ENCODE measurements at regions not wholly inside any gene's neighbourhood (a gene's known extent, or its start where the extent isn't known, plus 50 kb on each side); places are given as distances from the start of the nearest gene placed in this dataset.
"Not testable (repeated sequence)": the region's sequence is repeated elsewhere in the genome, so short reads cannot be mapped to it uniquely, and the experiment has no call there.

- no peak for DNase-seq
- H3K4me3 Mint-ChIP-seq, result no peak overlapping the region
- ChIA-PET CTCF (interaction anchor here (0.7 to 1.0 kb wide), 2 partner anchors 15 to 23 kb away, joined by 3 read pairs; no protein-coding TSS in a partner anchor), POLR2A (no interaction called here)
- ATAC-seq, result no peak
- H3K36me3 Mint-ChIP-seq (ENCODE audit: low read depth), result no peaks in the 10 kb centered on the region
- intact Hi-C loops (cut with DNase I, micrococcal nuclease), result no loop called here
- H3K4me1 Mint-ChIP-seq, result no peaks in the 10 kb centered on the region
- H3K27ac Mint-ChIP-seq, result no peak overlapping the region
- no peaks in the 10 kb centered on the region for H3K27me3 Mint-ChIP-seq
- H3K9me3 Mint-ChIP-seq (ENCODE audit: low read depth), result peaks cover 6% of the 10 kb centered on the region
Measured at GRCh38 chr4:134539729-134540231, 338.2 kb upstream of the PABPC4L start.

GRCh38 chr4:134537701-134538100, 336.1 kb upstream of the PABPC4L start:
- Mint-ChIP-seq H3K4me3 (no peak overlapping the region), H3K27me3 (no peaks in the 10 kb centered on the region), H3K27ac (no peak overlapping the region), H3K4me1 (no peaks in the 10 kb centered on the region), H3K36me3 (ENCODE audit: low read depth) (no peaks in the 10 kb centered on the region), H3K9me3 (ENCODE audit: low read depth) (peaks cover 11% of the 10 kb centered on the region)
- DNase-seq, result no peak
- intact Hi-C loops (cut with DNase I, micrococcal nuclease), result no loop called here
- POLR2A ChIA-PET, result no interaction called here
- no peak for ATAC-seq
- CTCF ChIA-PET, result no interaction called here

DNA sequence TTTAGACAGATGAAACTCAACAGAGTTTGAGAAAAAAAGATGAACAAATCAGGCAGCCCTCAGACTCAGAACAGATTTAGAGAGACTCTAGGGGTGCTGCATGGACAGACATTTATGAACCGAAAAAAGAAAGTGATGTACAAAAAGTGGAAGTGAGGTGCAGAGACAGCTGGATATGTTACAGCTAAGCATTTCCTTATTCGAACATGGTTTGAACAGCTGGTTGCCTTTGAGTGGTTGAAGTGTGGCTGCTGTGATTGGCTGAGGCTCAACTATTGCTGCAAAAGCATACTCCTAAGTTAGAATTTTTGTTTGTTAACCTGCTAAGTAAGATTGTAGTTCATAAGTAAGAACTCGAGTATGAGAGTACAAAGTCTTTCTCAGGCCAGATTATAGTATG, 331.5 kb upstream of the PABPC4L start:
- H3K27ac Mint-ChIP-seq, result no peak overlapping the region
- peaks cover 9% of the 10 kb centered on the region for H3K9me3 Mint-ChIP-seq (ENCODE audit: low read depth)
- H3K27me3 Mint-ChIP-seq, result no peaks in the 10 kb centered on the region
- no peak overlapping the region for H3K4me3 Mint-ChIP-seq
- no peaks in the 10 kb centered on the region for H3K36me3 Mint-ChIP-seq (ENCODE audit: low read depth)
- ChIA-PET POLR2A (no interaction called here), CTCF (interaction anchor here (0.7 kb wide), 1 partner anchor 202 kb away, joined by 3 read pairs; no protein-coding TSS in a partner anchor)
- no peaks in the 10 kb centered on the region for H3K4me1 Mint-ChIP-seq
- intact Hi-C loops (cut with DNase I, micrococcal nuclease), result no loop called here
- ATAC-seq (no peak), DNase-seq (no peak)

DNA sequence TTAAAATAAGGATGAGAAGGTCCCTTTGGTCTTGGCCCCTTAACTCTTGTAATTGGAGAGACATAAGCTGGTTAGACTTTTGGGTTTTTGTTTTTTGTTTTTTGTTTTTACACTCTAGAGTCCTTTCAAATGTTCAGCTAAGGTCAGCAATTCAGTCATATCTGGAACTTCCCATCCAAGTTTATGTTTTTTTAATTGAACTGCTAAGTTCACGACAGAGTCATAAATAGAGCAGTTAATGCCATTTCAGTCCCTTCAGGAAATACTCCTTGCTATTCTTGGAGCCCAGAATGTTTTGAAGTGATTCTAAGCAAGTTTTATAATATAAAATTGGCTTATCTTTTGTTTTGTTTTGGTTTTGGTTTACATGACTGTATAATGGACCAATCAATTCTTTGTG, 329.4 kb upstream of the PABPC4L start:
- ATAC-seq (no peak), DNase-seq (no peak)
- POLR2A ChIA-PET, result no interaction called here
- Mint-ChIP-seq H3K9me3 (ENCODE audit: low read depth) (peaks cover 11% of the 10 kb centered on the region), H3K36me3 (ENCODE audit: low read depth) (no peaks in the 10 kb centered on the region), H3K4me3 (no peak overlapping the region), H3K27me3 (no peaks in the 10 kb centered on the region), H3K4me1 (no peaks in the 10 kb centered on the region), H3K27ac (no peak overlapping the region)
- CTCF ChIA-PET, result no interaction called here
- intact Hi-C loops (cut with DNase I, micrococcal nuclease), result no loop called here

- Mint-ChIP-seq H3K27ac (no peak overlapping the region), H3K36me3 (ENCODE audit: low read depth) (no peaks in the 10 kb centered on the region), H3K4me1 (no peaks in the 10 kb centered on the region), H3K4me3 (no peak overlapping the region), H3K9me3 (ENCODE audit: low read depth) (peaks cover 10% of the 10 kb centered on the region), H3K27me3 (no peaks in the 10 kb centered on the region)
- ChIA-PET POLR2A (no interaction called here), CTCF (no interaction called here)
- intact Hi-C loops (cut with DNase I, micrococcal nuclease), result no loop called here
- no peak for DNase-seq
- ATAC-seq, result no peak
Measured at GRCh38 chr4:134529629-134530028, 328.0 kb upstream of the PABPC4L start.

DNA sequence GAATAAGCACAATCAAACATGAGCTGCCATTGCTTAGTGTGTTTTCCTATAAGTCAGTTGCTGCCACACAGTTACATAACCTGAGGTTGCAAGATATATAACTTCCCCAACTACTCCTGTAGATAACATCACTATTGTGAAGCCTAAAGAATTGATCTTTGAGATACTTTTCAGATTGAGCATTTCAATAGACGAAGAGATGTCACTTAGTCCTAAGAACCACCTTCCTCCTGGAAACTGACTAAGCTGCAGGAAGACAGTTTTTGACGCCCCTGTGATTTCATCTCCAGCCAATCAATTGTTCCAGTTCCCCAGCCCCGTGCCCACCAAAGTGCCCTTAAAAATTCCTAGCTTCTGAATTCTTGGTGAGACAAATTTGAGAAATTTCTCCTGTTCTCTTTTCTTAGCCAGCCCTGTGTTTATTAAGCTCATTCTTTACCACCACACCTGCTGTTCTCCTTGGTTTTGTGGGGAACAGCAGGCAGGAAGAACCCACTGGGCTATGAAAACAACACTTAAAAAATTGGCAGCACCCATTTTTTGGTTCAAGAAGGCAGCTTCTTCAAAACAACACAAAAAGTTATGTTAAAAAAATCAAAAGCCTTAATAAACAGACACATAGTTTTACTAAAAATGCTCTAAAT, 317.1 kb upstream of the PABPC4L start:
- Mint-ChIP-seq H3K27ac (no peak overlapping the region), H3K36me3 (ENCODE audit: low read depth) (no peaks in the 10 kb centered on the region), H3K9me3 (ENCODE audit: low read depth) (peaks cover 2% of the 10 kb centered on the region), H3K27me3 (no peaks in the 10 kb centered on the region), H3K4me1 (no peaks in the 10 kb centered on the region), H3K4me3 (no peak overlapping the region)
- intact Hi-C loops (cut with DNase I, micrococcal nuclease), result no loop called here
- DNase-seq (no peak), ATAC-seq (no peak)
- POLR2A ChIA-PET, result no interaction called here
- CTCF ChIA-PET, result interaction anchor here (1.3 kb wide), 1 partner anchor 10 kb away, joined by 3 read pairs; no protein-coding TSS in a partner anchor

GRCh38 chr4:134510544-134510943, 309.0 kb upstream of the PABPC4L start:
- Mint-ChIP-seq H3K4me1 (no peaks in the 10 kb centered on the region), H3K27ac (no peak overlapping the region), H3K36me3 (ENCODE audit: low read depth) (no peaks in the 10 kb centered on the region), H3K9me3 (ENCODE audit: low read depth) (no peaks in the 10 kb centered on the region), H3K27me3 (no peaks in the 10 kb centered on the region), H3K4me3 (no peak overlapping the region)
- intact Hi-C loops (cut with DNase I, micrococcal nuclease), result no loop called here
- CTCF ChIA-PET, result no interaction called here
- POLR2A ChIA-PET, result no interaction called here
- DNase-seq (no peak), ATAC-seq (no peak)

- ATAC-seq (no peak), DNase-seq (no peak)
- Mint-ChIP-seq H3K36me3 (ENCODE audit: low read depth) (no peaks in the 10 kb centered on the region), H3K4me1 (no peaks in the 10 kb centered on the region), H3K4me3 (no peak overlapping the region), H3K9me3 (ENCODE audit: low read depth) (no peaks in the 10 kb centered on the region), H3K27ac (no peak overlapping the region), H3K27me3 (no peaks in the 10 kb centered on the region)
- CTCF ChIA-PET, result no interaction called here
- intact Hi-C loops (cut with DNase I, micrococcal nuclease), result no loop called here
- POLR2A ChIA-PET, result no interaction called here
Measured at GRCh38 chr4:134505511-134505910, 303.9 kb upstream of the PABPC4L start.

GRCh38 chr4:134501973-134502643, 300.5 kb upstream of the PABPC4L start:
- ATAC-seq, result no peak
- DNase-seq, result no peak
- Mint-ChIP-seq H3K27ac (no peak overlapping the region), H3K4me3 (no peak overlapping the region), H3K4me1 (no peaks in the 10 kb centered on the region), H3K36me3 (ENCODE audit: low read depth) (no peaks in the 10 kb centered on the region), H3K27me3 (no peaks in the 10 kb centered on the region), H3K9me3 (ENCODE audit: low read depth) (no peaks in the 10 kb centered on the region)
- POLR2A ChIA-PET, result no interaction called here
- intact Hi-C loops (cut with DNase I, micrococcal nuclease), result no loop called here
- CTCF ChIA-PET, result no interaction called here

DNA sequence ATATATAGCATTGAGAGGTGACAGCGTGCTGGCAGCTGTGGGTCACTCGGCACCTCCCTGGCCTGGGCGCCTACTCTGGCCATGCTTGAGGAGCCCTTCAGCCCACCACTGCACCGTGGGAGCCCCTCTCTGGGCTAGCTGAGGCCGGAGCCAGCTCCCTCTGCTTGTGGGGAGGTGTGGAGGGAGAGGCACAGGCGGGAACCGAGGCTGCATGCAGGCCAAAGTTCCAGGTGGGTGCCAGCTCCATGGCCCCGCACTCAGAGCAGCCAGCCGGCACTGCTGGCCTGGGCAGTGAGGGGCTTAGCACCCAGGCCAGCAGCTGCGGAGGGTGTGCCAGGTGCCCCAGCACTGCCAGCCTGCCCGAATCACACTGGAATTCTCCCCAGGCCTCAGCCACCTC, 299.9 kb upstream of the PABPC4L start:
- H3K36me3 Mint-ChIP-seq (ENCODE audit: low read depth); ATAC-seq; H3K4me1 Mint-ChIP-seq; POLR2A ChIA-PET; H3K9me3 Mint-ChIP-seq (ENCODE audit: low read depth); CTCF ChIA-PET; H3K4me3 Mint-ChIP-seq; DNase-seq; intact Hi-C loops (cut with DNase I, micrococcal nuclease); H3K27me3 Mint-ChIP-seq; H3K27ac Mint-ChIP-seq: not testable (repeated sequence)

DNA sequence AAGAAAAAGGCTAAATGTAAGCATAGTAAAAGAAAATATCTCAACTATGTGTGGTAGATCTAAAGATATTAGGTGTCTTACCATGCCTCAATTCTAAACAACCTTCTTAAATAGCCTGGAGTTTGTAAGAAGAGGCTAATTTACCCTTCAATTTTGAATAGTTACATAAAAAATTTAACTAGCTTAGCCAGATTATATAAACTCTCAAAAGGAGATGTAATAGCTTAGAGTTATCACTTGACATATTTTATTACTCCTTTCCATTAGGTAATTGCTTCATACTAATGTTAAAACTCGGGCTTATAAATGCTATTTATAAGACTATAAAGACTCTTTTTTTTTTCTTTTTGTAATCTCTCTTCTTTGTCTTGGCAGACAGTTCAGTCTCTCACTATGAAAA, 297.5 kb upstream of the PABPC4L start:
- Mint-ChIP-seq H3K9me3 (ENCODE audit: low read depth) (peaks cover 6% of the 10 kb centered on the region), H3K27ac (no peak overlapping the region), H3K27me3 (no peaks in the 10 kb centered on the region), H3K4me1 (no peaks in the 10 kb centered on the region), H3K36me3 (ENCODE audit: low read depth) (no peaks in the 10 kb centered on the region), H3K4me3 (no peak overlapping the region)
- intact Hi-C loops (cut with DNase I, micrococcal nuclease), result no loop called here
- POLR2A ChIA-PET, result no interaction called here
- CTCF ChIA-PET, result no interaction called here
- ATAC-seq, result no peak
- DNase-seq, result no peak

DNA sequence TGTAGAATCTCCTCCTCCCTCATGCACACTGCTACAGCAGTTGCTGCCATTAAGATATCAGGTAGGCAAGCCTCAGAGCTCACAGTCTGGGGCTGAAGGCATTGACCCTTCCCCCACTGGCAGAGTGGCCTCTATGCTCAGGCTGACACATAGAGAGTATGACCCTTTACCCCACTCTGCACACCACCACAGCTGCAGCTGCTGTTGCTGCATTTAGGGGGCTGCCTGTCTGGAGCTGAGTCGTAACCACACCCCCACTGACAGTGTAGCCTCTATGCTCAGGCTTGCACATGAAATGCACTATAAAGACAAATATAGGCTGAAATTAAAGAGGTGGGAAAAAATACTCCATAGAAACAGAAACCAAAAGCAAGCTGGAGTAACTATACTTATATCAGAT, 289.3 kb upstream of the PABPC4L start:
- Mint-ChIP-seq H3K4me3 (no peak overlapping the region), H3K36me3 (ENCODE audit: low read depth) (no peaks in the 10 kb centered on the region), H3K27me3 (no peaks in the 10 kb centered on the region), H3K9me3 (ENCODE audit: low read depth) (peaks cover 16% of the 10 kb centered on the region), H3K4me1 (no peaks in the 10 kb centered on the region), H3K27ac (no peak overlapping the region)
- no peak for DNase-seq
- POLR2A ChIA-PET, result no interaction called here
- intact Hi-C loops (cut with DNase I, micrococcal nuclease), result no loop called here
- CTCF ChIA-PET, result no interaction called here
- no peak for ATAC-seq

All from activated CD4-positive, alpha-beta T cell treated with anti-CD3 and anti-CD28 coated beads for 36 hours (primary cell).